ENCODE measurements at regions not wholly inside any gene's neighbourhood (a gene's known extent, or its start where the extent isn't known, plus 50 kb on each side); places are given as distances from the start of the nearest gene placed in this dataset.

- no peak overlapping the region for H3K27ac Mint-ChIP-seq
- DNase-seq: no peak
- no peaks in the 10 kb centered on the region for H3K36me3 Mint-ChIP-seq (ENCODE audit: low read depth)
- no peak overlapping the region for H3K4me3 Mint-ChIP-seq
- H3K9me3 Mint-ChIP-seq: peaks cover 3% of the 10 kb centered on the region
- H3K27me3 Mint-ChIP-seq (ENCODE audit: low read depth, poor library complexity): peaks cover 5% of the 10 kb centered on the region
- no peak for TF ChIP-seq CTCF (IDR thresholded peaks at IDR 0.05)
- H3K4me1 Mint-ChIP-seq: no peaks in the 10 kb centered on the region
Observed at GRCh38 chr12:30578426-30578825, 117.2 kb downstream of the IPO8 start.

DNA sequence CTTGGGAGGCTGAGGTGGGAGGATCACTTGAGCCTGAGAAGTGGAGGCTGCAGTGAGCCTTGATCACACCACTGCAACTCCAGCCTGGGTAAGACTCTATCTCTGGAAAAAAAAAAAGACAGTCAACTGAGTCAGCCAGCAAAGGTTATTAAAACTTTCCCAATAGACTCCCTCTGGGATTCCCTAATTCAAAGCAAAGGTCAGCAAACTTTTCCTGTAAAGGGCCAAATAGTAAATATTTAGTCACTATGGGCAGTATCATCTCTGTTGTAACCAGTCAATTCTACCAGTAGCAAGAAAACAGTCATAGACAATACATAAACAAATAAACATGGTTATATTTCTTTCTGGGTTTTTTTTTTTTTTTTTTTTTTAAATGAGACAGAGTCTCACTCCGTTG lies 122.5 kb downstream of the IPO8 start:
- no peak for TF ChIP-seq CTCF (IDR thresholded peaks at IDR 0.05)

DNA sequence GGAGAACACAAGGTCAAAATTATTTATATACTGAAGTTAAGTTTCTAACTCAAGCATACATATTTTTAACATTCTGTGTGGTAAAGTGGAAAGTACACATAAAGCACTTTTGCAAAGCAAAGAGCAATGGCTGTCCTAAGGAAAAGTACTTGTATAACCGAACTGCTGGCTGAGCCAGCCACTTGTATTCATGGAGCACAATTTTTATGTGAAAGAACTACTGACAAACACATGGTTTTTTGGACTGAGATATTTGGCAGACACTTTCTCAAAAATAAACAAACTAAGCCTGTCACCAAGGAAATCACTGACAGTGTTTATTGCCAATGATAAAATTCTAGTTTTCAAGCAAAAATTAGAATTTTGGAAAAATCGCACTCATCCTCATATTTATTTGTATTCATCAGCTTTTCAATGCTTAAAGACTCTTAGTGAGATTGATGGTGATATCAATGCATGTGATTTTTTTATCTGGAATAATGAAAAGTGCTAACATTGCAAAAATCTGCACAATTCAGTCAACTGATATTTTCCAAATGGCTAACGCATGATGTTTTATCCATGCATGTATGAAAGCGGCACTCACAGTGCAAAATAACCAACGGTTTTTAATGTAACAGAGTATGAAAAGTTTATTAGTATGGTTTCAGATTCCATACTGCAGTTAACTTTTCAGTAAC lies 125.3 kb downstream of the IPO8 start:
- no peak for TF ChIP-seq CTCF (IDR thresholded peaks at IDR 0.05)
- H3K4me1 Mint-ChIP-seq: no peaks in the 10 kb centered on the region

More for the DNA sequence above, 122.5 kb downstream of the IPO8 start:
- Mint-ChIP-seq H3K27ac (no peak overlapping the region), H3K4me3 (no peak overlapping the region), H3K27me3 (ENCODE audit: low read depth, poor library complexity) (peaks cover 3% of the 10 kb centered on the region), H3K9me3 (peaks cover 3% of the 10 kb centered on the region), H3K4me1 (no peaks in the 10 kb centered on the region), H3K36me3 (ENCODE audit: low read depth) (no peaks in the 10 kb centered on the region)
- no peak for DNase-seq

GRCh38 chr12:30569426-30569825 lies 126.2 kb downstream of the IPO8 start:
- no peak for TF ChIP-seq CTCF (IDR thresholded peaks at IDR 0.05)
- H3K4me3 Mint-ChIP-seq: no peak overlapping the region
- no peaks in the 10 kb centered on the region for H3K9me3 Mint-ChIP-seq
- H3K36me3 Mint-ChIP-seq (ENCODE audit: low read depth): no peaks in the 10 kb centered on the region
- H3K4me1 Mint-ChIP-seq: no peaks in the 10 kb centered on the region
- peaks cover 6% of the 10 kb centered on the region for H3K27me3 Mint-ChIP-seq (ENCODE audit: low read depth, poor library complexity)
- H3K27ac Mint-ChIP-seq: no peak overlapping the region
- DNase-seq: no peak

More for the DNA sequence above, 125.3 kb downstream of the IPO8 start:
- no peak for DNase-seq
- peaks cover 6% of the 10 kb centered on the region for H3K27me3 Mint-ChIP-seq (ENCODE audit: low read depth, poor library complexity)
- no peaks in the 10 kb centered on the region for H3K9me3 Mint-ChIP-seq
- H3K27ac Mint-ChIP-seq: no peak overlapping the region
- no peak overlapping the region for H3K4me3 Mint-ChIP-seq
- no peaks in the 10 kb centered on the region for H3K36me3 Mint-ChIP-seq (ENCODE audit: low read depth)

DNA sequence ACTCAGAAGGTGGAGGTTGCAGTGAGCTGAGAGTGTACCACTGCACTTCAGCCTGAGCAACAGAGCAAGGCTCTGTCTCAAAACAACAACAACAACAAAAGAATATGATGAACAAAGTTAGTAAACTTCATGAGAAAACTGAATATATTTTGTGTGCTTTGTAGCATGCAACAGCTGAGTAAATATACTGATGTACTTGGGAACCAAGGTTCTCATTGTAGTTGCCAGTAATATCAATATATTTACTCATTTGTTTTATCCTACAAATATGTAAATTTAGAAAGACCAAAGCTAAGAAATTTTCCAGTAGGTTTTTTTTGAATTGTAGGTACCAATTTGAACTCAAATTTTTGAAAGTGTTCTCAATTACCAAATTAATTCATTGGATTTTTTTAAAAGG lies 127.2 kb downstream of the IPO8 start:
- Mint-ChIP-seq H3K27ac (no peak overlapping the region), H3K36me3 (ENCODE audit: low read depth) (no peaks in the 10 kb centered on the region), H3K9me3 (no peaks in the 10 kb centered on the region), H3K4me3 (no peak overlapping the region), H3K27me3 (ENCODE audit: low read depth, poor library complexity) (peaks cover 6% of the 10 kb centered on the region), H3K4me1 (no peaks in the 10 kb centered on the region)
- TF ChIP-seq CTCF (IDR thresholded peaks at IDR 0.05): no peak
- DNase-seq: no peak

- H3K9me3 Mint-ChIP-seq: peaks cover 7% of the 10 kb centered on the region
- H3K4me1 Mint-ChIP-seq: no peaks in the 10 kb centered on the region
- no peaks in the 10 kb centered on the region for H3K36me3 Mint-ChIP-seq (ENCODE audit: low read depth)
- H3K4me3 Mint-ChIP-seq: no peak overlapping the region
- H3K27ac Mint-ChIP-seq: no peak overlapping the region
- H3K27me3 Mint-ChIP-seq (ENCODE audit: low read depth, poor library complexity): peaks cover 3% of the 10 kb centered on the region
- TF ChIP-seq CTCF (IDR thresholded peaks at IDR 0.05): no peak
- DNase-seq: no peak
Observed at GRCh38 chr12:30567082-30567481, 128.6 kb downstream of the IPO8 start.

Measured in nephron progenitor cell (in vitro differentiated cells).